ENCODE measurements at regions not wholly inside any gene's neighbourhood (a gene's known extent, or its start where the extent isn't known, plus 50 kb on each side); places are given as distances from the start of the nearest gene placed in this dataset.

GRCh38 chr10:91046869-91047268 is 126.0 kb upstream of the ANKRD1 start:
- Histone ChIP-seq H3K27ac (peak overlapping the region in 2 of 4 donors; percentile 20 to 53), H3K36me3 (no peaks in the 10 kb centered on the region), H3K27me3 (no peaks in the 10 kb centered on the region), H3K4me3 (no peak overlapping the region), H3K4me1 (peaks cover 0 to 58% (median 14%) of the 10 kb centered on the region in 4 donors), H3K9me3 (no peaks in the 10 kb centered on the region)
- WGBS, 2 donors = 11 to 30% methylated on average over 3 of the region's 3 CpGs
- DNase-seq (ENCODE audit: low spot score in 2 of 2) = no peak
- TF ChIP-seq, protein P1, sequence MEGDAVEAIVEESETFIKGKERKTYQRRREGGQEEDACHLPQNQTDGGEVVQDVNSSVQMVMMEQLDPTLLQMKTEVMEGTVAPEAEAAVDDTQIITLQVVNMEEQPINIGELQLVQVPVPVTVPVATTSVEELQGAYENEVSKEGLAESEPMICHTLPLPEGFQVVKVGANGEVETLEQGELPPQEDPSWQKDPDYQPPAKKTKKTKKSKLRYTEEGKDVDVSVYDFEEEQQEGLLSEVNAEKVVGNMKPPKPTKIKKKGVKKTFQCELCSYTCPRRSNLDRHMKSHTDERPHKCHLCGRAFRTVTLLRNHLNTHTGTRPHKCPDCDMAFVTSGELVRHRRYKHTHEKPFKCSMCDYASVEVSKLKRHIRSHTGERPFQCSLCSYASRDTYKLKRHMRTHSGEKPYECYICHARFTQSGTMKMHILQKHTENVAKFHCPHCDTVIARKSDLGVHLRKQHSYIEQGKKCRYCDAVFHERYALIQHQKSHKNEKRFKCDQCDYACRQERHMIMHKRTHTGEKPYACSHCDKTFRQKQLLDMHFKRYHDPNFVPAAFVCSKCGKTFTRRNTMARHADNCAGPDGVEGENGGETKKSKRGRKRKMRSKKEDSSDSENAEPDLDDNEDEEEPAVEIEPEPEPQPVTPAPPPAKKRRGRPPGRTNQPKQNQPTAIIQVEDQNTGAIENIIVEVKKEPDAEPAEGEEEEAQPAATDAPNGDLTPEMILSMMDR (IDR thresholded peaks at IDR 0.05) = no peak
- TF ChIP-seq EP300 (IDR thresholded peaks at IDR 0.05) (no peak), POLR2A (IDR thresholded peaks at IDR 0.05) (no peak)

GRCh38 chr10:91048380-91048779 is 127.5 kb upstream of the ANKRD1 start:
- H3K9me3 ChIP-seq = no peaks in the 10 kb centered on the region
- peak overlapping the region in 1 of 4 donors; percentile 72 for H3K27ac ChIP-seq
- H3K4me1 ChIP-seq = peaks cover 0 to 60% (median 13%) of the 10 kb centered on the region in 4 donors
- H3K36me3 ChIP-seq = no peaks in the 10 kb centered on the region
- WGBS, 2 donors = 87% methylated on average over 2 of the region's 2 CpGs
- DNase-seq (ENCODE audit: low spot score in 2 of 2) = no peak
- no peak overlapping the region for H3K4me3 ChIP-seq
- no peak for TF ChIP-seq EP300 (IDR thresholded peaks at IDR 0.05)
- no peak for TF ChIP-seq POLR2A (IDR thresholded peaks at IDR 0.05)
- TF ChIP-seq, protein P1 (IDR thresholded peaks at IDR 0.05) = no peak
- H3K27me3 ChIP-seq = no peaks in the 10 kb centered on the region

DNA sequence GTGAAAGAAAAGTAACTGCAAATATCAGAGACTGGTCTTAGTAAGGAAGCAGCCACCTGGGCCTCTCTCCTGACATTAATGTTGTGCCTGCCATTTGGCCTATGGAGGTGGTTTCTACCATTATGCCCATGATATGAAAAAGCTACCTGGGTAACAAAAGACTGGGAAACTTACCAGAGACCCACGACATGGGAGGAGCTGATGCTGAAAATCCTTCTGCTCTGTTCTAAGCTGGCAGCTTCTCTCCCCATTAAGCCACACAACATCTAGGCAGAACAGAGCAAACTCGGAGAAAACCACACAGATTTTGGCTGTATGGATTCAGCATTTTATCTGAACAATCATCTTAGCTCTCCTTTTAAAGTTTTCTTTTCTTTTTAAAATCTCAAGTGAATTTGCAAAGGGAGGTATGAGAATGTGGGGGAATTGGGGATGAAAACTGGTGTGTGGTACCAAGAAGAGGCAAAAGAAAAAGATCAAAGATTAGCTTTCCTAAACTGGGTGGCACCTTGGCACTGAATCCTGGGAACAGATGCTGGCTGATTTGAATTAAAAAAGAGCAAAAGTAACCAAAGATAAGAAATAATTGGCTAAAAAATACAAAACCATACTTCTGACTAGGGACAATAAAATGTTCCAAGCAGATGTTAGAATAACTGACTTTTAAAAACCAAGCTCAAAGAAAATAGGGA is 128.6 kb upstream of the ANKRD1 start:
- Histone ChIP-seq H3K36me3 (no peaks in the 10 kb centered on the region), H3K27me3 (no peaks in the 10 kb centered on the region), H3K4me3 (no peak overlapping the region), H3K4me1 (peaks cover 0 to 57% (median 11%) of the 10 kb centered on the region in 4 donors), H3K27ac (peak overlapping the region in 2 of 4 donors; percentile 63 to 72), H3K9me3 (no peaks in the 10 kb centered on the region)
- WGBS, 2 donors = 51 to 58% methylated on average over 2 of the region's 2 CpGs
- no peak for DNase-seq (ENCODE audit: low spot score in 2 of 2)
- TF ChIP-seq EP300 (IDR thresholded peaks at IDR 0.05) (no peak), POLR2A (IDR thresholded peaks at IDR 0.05) (no peak)
- TF ChIP-seq, protein P1 (IDR thresholded peaks at IDR 0.05) = no peak

GRCh38 chr10:91049988-91050360 is 129.1 kb upstream of the ANKRD1 start:
- 18 to 24% methylated on average over 2 of the region's 2 CpGs for WGBS, 2 donors
- Histone ChIP-seq H3K4me1 (peaks cover 0 to 57% (median 11%) of the 10 kb centered on the region in 4 donors), H3K36me3 (no peaks in the 10 kb centered on the region), H3K4me3 (no peak overlapping the region), H3K9me3 (no peaks in the 10 kb centered on the region), H3K27me3 (no peaks in the 10 kb centered on the region), H3K27ac (peak overlapping the region in 2 of 4 donors; percentile 63 to 72)
- no peak for DNase-seq (ENCODE audit: low spot score in 2 of 2)
- TF ChIP-seq, protein P1 (IDR thresholded peaks at IDR 0.05) = no peak
- TF ChIP-seq EP300 (IDR thresholded peaks at IDR 0.05) (no peak), POLR2A (IDR thresholded peaks at IDR 0.05) (no peak)

GRCh38 chr10:91050371-91051034 is 129.6 kb upstream of the ANKRD1 start:
- Histone ChIP-seq H3K4me1 (peaks cover 0 to 57% (median 11%) of the 10 kb centered on the region in 4 donors), H3K9me3 (no peaks in the 10 kb centered on the region), H3K27ac (peak overlapping the region in 2 of 4 donors; percentile 63 to 72), H3K27me3 (no peaks in the 10 kb centered on the region), H3K36me3 (no peaks in the 10 kb centered on the region), H3K4me3 (no peak overlapping the region)
- WGBS, 2 donors = 78 to 81% methylated on average over 6 of the region's 6 CpGs
- TF ChIP-seq, protein P1 (IDR thresholded peaks at IDR 0.05) = no peak
- TF ChIP-seq EP300 (IDR thresholded peaks at IDR 0.05) (no peak), POLR2A (IDR thresholded peaks at IDR 0.05) (no peak)
- DNase-seq (ENCODE audit: low spot score in 2 of 2) = no peak

Measured in tibial nerve (tissue), 4 donors.